GM21381 (cell line): ENCODE measurements at regions not wholly inside any gene's neighbourhood (a gene's known extent, or its start where the extent isn't known, plus 50 kb on each side); places are given as distances from the start of the nearest gene placed in this dataset.
"Not testable (repeated sequence)": the region's sequence is repeated elsewhere in the genome, so short reads cannot be mapped to it uniquely, and the experiment has no call there.

Experiments
- ATAC-seq: cut with Tn5 transposase; IDR thresholded peaks from one replicate; pipeline ENCODE4 v1.9.1; 2021; ENCODE audit warnings: mild to moderate bottlenecking, moderate library complexity; ENCODE audit not compliant: unreplicated experiment

DNA sequence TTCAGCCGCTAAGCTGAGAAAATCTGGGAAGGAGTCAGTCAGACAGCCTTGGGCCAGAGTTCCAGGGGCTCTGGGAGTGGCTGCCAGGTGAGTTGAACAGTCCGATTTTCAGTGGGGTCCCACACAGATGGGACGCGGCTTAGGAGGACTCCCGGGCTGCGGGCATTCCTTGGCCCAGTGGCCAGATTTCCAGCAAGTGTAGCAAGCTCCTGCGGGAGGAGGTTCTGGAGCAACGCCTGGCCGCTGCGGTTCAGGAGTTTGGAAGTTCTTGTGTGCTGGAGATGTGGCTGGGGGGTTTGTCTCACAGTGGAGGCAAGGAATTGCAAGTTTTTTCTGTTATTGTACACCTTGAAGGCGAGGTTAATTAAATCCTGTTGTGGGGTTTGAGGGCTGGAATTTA lies 1020.1 kb upstream of the MANEA start:
- ATAC-seq, result not testable (repeated sequence)

DNA sequence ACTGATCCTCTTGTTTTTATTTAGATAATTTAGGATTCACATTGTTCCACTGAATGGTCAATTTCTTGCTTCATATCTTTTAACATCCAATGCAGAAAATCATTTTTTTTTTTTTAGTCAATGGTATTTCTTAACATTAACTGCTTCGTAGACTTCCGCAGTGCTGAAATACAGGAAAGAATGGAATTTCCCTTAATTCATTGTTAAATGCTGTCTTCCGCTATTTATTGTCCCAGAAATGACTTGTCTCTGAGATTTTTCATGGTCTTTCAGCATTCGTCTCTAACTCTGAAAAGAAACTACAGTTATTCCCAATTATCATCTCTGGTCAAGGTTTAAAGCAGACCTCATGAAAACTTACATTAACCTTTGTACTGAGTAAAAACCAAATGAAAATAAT lies 1029.1 kb upstream of the MANEA start:
- ATAC-seq, result no peak

DNA sequence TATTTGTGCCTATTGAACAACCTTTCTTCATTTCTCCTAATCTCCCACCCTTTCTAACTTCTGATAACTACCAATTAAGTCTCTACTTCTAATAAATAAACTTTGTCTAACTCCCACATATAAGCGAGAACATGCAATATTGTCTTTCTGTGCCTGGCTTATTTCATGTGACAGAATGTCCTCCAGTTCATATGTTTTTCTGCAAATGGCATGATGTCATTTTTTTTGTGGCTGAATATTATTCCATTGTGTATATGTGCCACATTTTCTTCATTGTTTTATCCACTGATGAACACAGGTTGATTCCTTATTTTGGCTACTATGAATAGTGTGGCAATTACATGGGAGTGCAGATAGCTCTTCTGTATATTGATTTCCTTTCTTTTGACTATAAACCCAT lies 1041.5 kb upstream of the MANEA start:
- no peak for ATAC-seq

DNA sequence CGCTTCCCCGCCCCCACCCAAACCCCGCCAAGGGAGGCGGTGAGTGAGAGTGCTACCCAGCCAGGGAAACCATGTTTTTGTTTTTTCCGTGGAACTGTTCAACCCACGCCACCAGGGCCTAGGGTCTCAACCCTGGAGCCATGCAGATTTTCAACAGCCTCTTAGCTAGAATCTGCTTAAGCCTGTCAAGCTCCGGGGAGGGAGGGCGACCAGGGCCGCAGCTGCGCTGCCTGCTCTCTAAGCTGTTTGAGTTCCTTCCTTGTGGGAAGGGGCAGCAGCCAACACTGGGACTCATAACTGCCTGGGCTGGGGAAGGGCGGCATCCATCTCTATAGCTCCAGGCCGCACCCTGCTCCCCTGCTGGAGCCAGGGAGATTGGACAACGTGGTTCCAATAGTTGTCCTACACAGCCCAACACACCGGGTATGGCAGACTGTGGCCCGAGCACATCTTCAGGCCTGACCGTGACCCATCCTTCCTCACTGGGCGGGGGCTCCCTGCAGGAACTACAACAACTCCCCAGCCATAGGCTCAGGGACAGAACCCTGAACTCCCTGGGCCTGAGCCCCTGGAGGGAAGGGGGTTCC lies 1065.7 kb upstream of the MANEA start:
- ATAC-seq, result no peak

DNA sequence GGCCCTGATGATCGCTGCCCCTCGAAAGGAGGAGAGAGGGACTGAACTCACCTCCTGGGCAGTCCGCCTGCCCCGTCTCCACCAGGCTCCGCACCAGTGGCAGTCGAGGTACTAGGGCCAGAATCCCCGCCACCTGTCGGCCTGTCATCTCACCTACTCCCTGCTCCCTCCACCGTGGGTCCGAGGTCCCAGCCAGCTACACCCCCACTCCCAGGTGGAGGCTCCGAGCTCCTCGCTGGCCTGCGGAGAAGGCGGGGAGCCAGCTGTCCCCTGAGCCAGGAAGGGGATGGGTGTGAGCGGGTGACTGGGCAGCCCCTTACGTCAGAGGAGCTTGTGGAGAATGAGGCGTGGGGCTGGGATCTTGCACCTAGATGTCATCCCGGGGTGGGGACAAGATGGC lies 1066.5 kb upstream of the MANEA start:
- no peak for ATAC-seq

DNA sequence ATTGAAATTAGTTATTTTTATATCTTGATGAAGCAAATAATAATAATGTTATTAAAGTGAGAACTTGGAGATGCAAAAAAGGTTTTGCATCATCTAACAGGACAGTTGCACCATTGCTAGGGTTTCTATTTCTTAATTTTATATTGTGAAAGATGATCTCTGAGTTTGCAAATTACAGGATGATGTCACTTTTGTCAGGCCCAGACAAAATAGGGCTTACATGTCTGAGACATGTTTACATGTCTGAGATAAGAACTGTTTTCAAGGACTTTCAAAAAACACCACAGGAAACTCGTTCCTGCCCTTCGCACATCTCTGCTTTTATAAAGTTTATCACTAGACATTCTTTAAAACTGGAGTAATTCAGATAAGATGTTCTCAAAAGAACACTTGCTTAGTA lies 1075.8 kb upstream of the MANEA start:
- no peak for ATAC-seq

DNA sequence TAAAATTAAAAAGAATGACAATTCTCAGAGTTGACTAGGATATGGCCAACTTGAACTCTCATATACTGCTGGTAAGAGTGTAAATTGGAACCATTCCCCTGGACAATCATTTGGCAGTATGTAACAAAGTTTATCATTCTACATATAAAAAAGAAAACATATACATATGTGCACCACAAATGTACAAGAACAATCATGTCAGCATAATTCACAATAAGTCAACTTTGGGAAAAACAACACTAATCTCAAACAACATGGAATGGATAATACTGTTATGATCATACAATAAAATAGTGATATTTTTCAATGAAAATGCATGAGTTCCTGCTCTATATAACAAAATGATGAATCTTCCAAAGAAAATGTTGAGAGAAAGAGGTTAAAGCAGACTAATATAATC lies 1078.7 kb upstream of the EPHA7 start:
- ATAC-seq, result no peak

DNA sequence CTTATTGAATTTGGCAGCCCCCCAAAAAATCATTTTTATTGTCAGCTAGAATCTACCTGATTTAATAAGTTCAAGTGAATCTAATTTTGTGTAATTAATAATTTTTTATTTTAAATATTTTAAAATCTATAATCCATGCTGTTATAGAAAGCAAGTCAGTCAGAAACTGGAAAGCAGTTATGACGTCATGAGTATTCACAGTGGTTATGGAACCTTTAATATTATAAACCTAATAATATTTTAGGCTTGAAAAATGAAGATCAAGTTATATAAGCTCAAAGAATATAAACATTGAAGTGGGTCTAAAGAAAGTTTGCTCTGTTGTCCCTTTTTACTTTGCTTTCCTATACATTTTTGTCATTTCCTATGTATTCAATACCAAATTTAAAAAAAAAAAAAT lies 1075.1 kb upstream of the EPHA7 start:
- no peak for ATAC-seq

DNA sequence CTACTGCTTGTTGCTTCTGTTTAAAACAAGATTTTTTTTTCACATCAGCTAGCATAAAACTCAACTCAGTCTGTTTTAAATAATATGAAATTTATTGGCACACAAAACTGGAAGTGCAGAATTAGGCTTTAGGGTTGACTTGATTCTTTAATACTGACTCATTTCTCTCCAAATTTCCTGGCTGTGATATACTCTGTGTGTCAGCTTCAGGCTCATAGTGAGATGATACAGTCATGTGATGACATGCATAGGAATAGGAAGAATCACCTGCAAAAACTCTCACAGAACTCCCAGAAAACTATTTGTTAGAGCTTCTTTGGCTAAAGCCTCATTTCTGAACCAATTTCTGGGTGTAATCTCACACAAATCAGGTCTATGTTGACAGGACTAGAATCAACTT lies 1068.0 kb upstream of the EPHA7 start:
- ATAC-seq, result no peak

DNA sequence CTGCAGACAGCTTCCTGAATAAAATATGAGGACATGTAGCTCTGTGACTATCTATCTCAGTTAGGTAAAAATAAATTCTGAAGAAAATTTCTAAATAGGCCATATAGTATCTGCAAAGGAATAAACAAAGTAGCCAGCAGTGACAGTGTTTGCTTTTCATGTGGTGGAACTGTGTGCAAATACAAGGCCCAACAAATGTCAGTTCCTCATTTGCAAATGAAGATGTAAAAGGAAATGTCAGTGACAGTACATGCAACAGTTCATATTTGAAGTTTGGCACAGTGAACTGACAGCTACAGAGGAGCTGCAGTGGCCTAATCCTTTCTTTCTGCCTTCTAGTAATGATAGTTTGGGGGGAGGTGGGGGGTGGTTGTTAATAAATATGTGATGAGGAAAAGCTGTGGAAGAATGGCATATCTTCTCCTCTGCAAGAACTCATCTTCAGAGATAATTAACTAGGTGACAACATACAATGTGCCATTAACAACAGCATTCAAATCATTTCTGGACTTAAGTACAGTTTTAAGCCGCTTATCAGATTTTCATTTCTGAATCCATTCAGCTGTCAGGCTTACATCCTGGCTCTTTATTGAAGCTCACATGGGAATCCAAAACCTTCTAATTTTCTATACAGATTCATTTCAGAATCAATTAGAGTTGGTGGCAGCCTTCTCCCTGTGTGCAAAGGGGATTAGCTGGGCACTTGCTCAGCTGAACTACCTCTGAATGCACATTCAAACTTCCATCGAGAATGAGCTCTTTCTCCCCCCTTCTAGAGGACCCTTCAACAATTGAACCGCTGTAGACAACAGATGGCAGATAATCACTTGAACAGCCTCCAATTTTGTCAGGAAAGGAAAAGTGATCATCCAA lies 1059.0 kb upstream of the EPHA7 start:
- ATAC-seq, result no peak

DNA sequence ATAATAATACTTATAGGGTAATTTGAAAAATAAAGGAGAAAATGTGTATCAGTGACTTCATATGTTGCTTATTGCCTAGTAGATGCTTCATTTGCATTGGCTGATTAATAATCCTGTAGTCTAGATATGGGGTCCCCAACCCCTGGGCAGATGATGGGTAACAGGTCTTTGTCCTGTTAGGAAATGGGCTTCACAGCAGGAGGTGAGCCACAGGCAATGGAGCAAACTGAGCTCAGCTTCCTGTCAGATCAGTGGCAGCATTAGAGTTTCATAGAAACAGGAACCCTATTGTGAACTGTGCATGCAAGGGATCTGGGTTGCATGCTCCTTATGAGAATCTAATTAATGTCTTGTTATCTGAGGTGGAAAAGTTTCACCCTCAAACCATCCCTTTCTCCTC lies 1049.5 kb upstream of the EPHA7 start:
- ATAC-seq, result no peak

DNA sequence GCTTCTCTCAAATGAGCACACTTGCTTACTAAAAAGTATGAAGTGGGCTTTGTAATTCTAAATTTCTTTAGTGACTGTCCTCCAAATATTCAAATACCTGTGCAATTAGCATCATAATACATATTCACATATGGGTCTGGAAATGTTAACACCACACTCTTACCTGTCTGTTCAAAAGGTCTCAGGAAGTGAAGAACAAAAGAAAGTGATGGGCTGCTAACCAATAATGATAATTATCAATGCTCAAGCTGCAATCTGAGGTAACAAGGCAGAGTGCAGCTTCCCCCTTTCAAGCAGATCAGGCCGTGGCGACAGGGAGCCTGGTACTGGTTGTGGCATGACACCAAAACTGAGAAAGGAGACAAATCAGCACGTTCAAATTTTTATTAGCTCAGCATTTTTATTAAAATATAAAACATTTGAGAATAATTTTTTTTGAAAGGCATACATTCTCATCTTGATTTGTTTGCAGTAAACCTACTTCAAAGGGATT lies 1044.7 kb upstream of the EPHA7 start:
- no peak for ATAC-seq

DNA sequence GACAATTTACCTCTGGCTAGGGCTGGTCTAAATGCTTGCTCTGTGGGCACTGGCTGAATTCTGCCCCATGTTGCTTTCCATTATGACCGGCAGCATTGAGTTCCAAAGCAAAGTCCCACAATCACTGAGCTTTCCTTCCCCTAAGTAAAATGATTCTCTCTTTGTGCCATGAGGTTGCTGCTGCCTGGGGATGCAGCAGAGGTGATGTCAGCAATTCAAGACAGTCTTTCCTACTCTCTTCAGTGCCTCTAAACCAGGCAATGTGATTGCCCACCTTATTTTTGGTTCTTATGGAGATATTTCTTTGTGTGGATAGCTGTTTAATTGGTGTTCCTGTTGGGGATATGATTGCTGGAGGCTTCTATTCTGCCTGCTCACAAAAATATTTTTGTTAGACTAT lies 1043.9 kb upstream of the EPHA7 start:
- ATAC-seq, result no peak

DNA sequence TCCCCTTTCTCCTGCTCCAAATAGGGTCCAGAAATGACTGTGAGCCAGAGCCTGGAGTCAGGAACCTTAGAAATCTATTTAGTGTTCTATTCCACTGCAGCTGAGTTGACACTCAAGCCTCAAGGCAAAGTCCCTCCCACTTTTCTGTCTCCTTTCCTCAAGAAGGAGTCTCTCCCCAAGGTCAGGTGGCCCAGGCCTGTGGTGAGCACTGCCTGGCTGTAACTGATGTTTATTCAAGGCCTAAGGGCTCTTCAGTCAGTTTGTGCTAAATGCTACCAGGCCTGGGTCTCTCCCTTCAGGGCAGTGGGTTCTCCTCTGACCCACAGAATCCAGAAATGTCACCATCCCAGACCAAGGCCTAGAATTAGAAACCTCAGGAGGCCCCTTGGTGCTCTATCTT lies 1042.9 kb upstream of the EPHA7 start:
- ATAC-seq, result no peak

DNA sequence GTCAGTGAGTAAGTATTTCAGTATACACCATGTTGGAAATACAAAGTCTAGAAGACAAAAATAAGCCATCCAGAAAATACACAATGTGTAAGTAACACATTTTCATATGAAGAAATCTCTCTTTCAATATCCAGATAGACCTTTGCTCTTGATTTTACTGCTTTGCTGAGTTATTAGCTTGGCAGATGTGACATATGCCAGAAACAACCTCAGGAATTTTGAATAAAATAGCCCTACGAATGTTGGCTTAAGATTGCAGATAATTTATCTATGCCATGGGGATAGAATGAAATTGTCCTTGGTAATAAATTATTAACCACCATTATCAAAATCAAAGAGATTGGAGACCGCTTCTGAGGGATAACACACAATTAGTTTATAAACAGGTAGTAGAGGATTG lies 1036.9 kb upstream of the EPHA7 start:
- ATAC-seq, result no peak

DNA sequence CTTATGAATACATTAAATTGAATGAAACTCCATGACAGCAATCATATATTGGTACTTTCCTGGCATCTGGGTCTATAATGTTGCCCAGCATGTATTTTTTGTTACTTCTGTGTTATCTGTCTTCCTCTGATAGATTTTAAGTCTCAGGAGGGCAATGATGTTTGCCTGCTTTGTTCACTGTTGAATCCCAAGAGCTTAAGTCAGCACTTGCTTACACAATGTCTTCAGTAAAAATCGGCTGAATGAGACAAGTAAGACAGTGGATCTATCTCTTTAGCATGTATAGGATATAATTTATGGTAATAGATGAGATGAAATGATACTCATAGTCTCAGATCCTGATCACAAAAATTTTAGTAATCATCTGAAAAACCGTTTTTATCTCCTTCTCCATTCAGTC lies 1034.9 kb upstream of the EPHA7 start:
- no peak for ATAC-seq

DNA sequence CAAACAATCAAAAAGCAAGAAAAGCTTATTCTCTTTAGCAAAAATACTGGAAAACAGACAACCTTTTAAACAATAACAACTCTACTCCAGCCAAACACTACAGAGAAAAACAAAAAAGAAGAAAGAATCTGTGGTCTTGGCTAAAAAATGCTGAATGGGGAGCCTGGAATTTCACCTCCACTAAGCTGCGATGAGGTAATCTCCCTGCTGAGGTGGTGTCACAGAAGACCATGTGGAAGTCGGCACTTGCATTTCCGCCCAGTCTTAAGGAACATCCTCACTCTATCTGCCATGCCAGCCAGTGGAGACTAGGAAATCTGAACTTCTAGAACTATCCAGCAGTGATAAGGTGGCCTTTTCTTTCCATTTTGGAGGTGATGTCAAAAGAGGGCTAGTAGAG lies 1026.8 kb upstream of the EPHA7 start:
- ATAC-seq, result no peak

DNA sequence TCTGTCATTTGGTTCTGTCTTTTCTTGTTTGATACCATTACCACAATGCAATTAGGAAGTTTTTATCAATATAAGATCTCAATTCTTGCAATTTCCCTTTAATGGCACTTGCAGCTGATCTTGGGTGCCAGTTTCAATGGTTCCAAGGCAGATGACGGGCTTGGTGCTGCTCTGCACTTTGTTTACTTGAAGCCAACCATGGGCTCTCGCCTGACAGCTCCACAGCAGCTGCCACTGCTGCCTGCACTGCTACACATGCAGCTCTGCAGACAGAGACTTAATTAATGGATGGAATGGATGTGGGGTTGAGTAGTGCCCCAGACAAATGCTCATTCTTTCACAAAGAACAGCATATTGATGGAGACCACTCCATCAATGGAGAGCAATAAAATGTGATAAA lies 1024.3 kb upstream of the EPHA7 start:
- no peak for ATAC-seq

DNA sequence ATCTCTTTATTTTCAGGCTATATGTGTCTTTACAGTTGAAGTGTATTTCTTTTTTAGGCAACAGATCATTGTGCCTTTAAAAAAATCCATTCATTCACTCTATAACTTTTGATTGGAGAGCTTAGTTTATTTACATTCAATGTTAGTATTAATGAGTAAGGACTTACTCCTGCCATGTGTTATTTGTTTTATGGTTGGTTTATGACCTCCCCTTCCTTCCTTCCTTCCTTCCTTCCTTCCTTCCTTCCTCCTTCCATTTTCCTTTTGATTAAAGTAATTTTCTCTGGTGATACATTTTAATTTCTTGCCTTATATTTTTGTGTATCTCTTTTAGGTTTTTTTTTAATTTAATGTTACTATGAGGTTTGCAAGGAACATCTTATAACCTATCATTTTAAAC lies 1005.3 kb upstream of the EPHA7 start:
- ATAC-seq, result no peak

DNA sequence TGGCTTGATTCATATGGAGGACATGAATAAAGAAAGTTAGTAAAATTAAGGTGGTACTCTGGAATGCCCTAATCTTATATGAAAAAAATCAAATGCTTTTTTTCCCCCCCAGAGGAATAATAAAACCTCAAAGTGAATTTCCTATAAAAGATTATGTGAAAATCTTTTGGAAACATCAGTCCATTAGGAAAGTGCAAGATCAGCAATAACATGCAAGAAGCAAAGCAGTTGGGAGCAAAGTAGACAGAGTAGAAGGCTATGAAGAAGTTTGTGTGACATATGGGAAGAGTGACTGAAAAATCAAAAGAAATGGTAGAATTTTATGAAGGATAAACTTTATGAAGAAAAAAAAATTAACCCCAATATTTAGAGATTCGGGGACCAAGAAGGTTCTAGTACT lies 998.0 kb upstream of the EPHA7 start:
- no peak for ATAC-seq

DNA sequence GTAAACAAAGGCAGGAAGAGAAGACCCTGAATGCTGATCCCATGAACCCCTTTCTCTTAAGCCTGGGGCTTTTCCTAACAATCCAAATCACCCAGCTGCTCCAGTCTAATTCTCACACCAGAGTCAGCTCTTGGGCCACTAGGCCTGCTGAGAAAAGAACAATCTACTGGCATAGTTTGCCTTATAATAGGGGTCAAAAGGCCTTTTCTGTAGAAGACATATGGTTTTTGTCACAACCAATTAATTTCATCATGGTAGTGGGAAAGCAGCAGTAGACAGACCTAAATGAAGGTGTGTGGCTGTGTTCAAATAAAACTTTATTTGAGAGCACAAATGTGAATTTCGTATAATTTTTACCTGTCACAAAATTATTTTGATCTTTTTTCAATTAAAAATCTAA lies 994.7 kb upstream of the EPHA7 start:
- ATAC-seq, result no peak

DNA sequence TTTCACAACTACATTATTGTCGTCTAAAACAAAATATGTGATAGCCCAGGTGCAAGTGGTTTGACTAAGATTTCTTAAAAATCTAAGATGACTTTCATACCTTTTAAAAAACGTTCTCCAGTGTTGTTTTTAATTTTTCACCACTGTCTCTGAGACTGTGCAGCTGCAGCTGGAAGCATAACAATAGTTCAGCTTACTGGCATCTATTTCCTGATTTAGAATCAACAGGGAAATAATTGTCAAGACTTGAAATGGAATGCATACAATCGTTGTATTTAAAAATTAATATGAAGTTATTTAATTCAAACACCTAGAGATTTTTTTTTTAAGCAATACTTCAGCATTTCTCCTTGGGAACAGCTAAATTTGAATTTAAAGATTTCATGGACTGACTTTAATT lies 982.0 kb upstream of the EPHA7 start:
- ATAC-seq, result no peak

DNA sequence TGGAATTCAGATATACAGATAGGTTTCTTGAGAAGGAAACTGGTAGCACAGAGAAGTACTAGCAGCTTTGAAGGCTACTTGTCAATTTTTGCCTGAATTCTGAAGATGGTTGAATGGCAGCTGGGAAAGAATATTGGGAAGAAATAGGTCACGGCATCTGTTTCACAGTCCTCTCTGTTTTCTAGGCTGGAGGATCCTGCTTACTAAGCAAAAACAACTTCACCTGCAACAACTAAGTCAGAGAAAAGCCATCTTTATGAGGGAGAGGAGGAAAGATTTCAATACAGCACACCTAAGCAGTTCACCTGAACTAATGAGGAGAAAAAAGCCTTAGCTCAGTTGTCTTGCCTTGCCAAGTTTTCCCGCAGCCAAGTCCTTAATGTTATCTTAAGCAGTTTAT lies 975.5 kb upstream of the EPHA7 start:
- no peak for ATAC-seq
